Testis (tissue), 2 donors: ENCODE measurements at regions not wholly inside any gene's neighbourhood (a gene's known extent, or its start where the extent isn't known, plus 50 kb on each side); places are given as distances from the start of the nearest gene placed in this dataset.
"Not testable (repeated sequence)": the region's sequence is repeated elsewhere in the genome, so short reads cannot be mapped to it uniquely, and the experiment has no call there.

Experiments
- POLR2A ChIP-seq: fragments of 450-650 bp; IDR thresholded peaks from one replicate; pipeline ENCODE4 v1.6.1; 2017; ENCODE audit warnings: antibody characterized with exemption, mild to moderate bottlenecking, moderate library complexity
- TF ChIP-seq, protein P1 (sequence below), 3 experiments: fragments of 450-650 bp in 2 of 3; fragments of 200-600 bp in 1 of 3; sonication (generic) in 1 of 3; IDR thresholded peaks; one replicate each; pipeline ENCODE4 v1.5.1; 2016 to 2019; ENCODE audit warnings: antibody characterized with exemption in 3 of 3, mild to moderate bottlenecking in 2 of 3, moderate library complexity in 1 of 3

GRCh38 chr13:24967970-24968369, 128.0 kb upstream of the PABPC3 start:
- TF ChIP-seq, protein P1, sequence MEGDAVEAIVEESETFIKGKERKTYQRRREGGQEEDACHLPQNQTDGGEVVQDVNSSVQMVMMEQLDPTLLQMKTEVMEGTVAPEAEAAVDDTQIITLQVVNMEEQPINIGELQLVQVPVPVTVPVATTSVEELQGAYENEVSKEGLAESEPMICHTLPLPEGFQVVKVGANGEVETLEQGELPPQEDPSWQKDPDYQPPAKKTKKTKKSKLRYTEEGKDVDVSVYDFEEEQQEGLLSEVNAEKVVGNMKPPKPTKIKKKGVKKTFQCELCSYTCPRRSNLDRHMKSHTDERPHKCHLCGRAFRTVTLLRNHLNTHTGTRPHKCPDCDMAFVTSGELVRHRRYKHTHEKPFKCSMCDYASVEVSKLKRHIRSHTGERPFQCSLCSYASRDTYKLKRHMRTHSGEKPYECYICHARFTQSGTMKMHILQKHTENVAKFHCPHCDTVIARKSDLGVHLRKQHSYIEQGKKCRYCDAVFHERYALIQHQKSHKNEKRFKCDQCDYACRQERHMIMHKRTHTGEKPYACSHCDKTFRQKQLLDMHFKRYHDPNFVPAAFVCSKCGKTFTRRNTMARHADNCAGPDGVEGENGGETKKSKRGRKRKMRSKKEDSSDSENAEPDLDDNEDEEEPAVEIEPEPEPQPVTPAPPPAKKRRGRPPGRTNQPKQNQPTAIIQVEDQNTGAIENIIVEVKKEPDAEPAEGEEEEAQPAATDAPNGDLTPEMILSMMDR (IDR thresholded peaks at IDR 0.05), result not testable (repeated sequence)
- TF ChIP-seq POLR2A, result not testable (repeated sequence)
